NCI-H345 treated with DMSO at 0.1 percent for 48 hours (cell line): ENCODE measurements at regions not wholly inside any gene's neighbourhood (a gene's known extent, or its start where the extent isn't known, plus 50 kb on each side); places are given as distances from the start of the nearest gene placed in this dataset.

Experiments used
- DNase-seq: peaks from one replicate; lab custom pipeline; 2025; ENCODE audit not compliant: unreplicated experiment; lab: John Stamatoyannopoulos, UW

- DNase-seq = no peak
Measured at GRCh38 chr2:105943977-105944376, 199.3 kb downstream of the NCK2 start.
